AG04450 (cell line): ENCODE measurements at regions not wholly inside any gene's neighbourhood (a gene's known extent, or its start where the extent isn't known, plus 50 kb on each side); places are given as distances from the start of the nearest gene placed in this dataset.

Experiments
- CTCF ChIA-PET: fragments of 300-600, 350-600 bp; formaldehyde crosslinking; extraction: SDS; loops from one replicate; lab custom pipeline; 2022; ENCODE audit warnings: antibody characterized with exemption, inconsistent platforms; lab: Charles Lee
- POLR2A ChIA-PET: fragments of 350-600 bp; formaldehyde crosslinking; extraction: SDS; loops from one replicate; lab custom pipeline; 2021; ENCODE audit warnings: antibody characterized with exemption, inconsistent platforms; lab: Yijun Ruan, JAX
- DNase-seq: peaks from one replicate; pipeline ENCODE4 v3.0.0-alpha.2; 2011; ENCODE audit warnings: low read depth, low spot score
- H3K27ac ChIP-seq: one replicate; pipeline ENCODE4 v1.5.1; 2012; ENCODE audit warnings: low read depth, low read length, control low read depth
- H3K27me3 ChIP-seq: one replicate; pipeline ENCODE4 v1.6.0; 2012; ENCODE audit warnings: low read length; ENCODE audit not compliant: control insufficient read depth, insufficient read depth
- H3K4me3 ChIP-seq: 2 replicates; pipeline ENCODE4 v1.5.1; 2011; ENCODE audit warnings: mild to moderate bottlenecking, low read depth, low read length, control low read depth
- H3K9me3 ChIP-seq: 2 replicates; pipeline ENCODE4 v1.5.1; 2012; ENCODE audit warnings: low read length; ENCODE audit not compliant: control insufficient read depth, insufficient read depth
- TF ChIP-seq, protein P1 (sequence below): IDR thresholded peaks from 2 replicates; pipeline ENCODE4 v1.5.1; 2011; ENCODE audit warnings: low read depth, low read length, control low read depth, inconsistent platforms

GRCh38 chr5:54909911-54910870, 75.2 kb downstream of the ESM1 start:
- TF ChIP-seq, protein P1, sequence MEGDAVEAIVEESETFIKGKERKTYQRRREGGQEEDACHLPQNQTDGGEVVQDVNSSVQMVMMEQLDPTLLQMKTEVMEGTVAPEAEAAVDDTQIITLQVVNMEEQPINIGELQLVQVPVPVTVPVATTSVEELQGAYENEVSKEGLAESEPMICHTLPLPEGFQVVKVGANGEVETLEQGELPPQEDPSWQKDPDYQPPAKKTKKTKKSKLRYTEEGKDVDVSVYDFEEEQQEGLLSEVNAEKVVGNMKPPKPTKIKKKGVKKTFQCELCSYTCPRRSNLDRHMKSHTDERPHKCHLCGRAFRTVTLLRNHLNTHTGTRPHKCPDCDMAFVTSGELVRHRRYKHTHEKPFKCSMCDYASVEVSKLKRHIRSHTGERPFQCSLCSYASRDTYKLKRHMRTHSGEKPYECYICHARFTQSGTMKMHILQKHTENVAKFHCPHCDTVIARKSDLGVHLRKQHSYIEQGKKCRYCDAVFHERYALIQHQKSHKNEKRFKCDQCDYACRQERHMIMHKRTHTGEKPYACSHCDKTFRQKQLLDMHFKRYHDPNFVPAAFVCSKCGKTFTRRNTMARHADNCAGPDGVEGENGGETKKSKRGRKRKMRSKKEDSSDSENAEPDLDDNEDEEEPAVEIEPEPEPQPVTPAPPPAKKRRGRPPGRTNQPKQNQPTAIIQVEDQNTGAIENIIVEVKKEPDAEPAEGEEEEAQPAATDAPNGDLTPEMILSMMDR: no peak
- POLR2A ChIA-PET: interaction anchor here (0.7 to 1.3 kb wide), 2 partner anchors 9 to 249 kb away, joined by 4 to 6 read pairs; partner anchors contain the start of gene GPX8
- Histone ChIP-seq H3K9me3 (no peaks in the 10 kb centered on the region), H3K27ac (no peak overlapping the region), H3K4me3 (no peak overlapping the region), H3K27me3 (peaks cover 8% of the 10 kb centered on the region)
- CTCF ChIA-PET: interaction anchor here (1.1 to 5.5 kb wide), 5 partner anchors 9 to 249 kb away, joined by 3 to 33 read pairs (median 7); partner anchors contain the start of gene GPX8
- peak; percentile 39 for DNase-seq

DNA sequence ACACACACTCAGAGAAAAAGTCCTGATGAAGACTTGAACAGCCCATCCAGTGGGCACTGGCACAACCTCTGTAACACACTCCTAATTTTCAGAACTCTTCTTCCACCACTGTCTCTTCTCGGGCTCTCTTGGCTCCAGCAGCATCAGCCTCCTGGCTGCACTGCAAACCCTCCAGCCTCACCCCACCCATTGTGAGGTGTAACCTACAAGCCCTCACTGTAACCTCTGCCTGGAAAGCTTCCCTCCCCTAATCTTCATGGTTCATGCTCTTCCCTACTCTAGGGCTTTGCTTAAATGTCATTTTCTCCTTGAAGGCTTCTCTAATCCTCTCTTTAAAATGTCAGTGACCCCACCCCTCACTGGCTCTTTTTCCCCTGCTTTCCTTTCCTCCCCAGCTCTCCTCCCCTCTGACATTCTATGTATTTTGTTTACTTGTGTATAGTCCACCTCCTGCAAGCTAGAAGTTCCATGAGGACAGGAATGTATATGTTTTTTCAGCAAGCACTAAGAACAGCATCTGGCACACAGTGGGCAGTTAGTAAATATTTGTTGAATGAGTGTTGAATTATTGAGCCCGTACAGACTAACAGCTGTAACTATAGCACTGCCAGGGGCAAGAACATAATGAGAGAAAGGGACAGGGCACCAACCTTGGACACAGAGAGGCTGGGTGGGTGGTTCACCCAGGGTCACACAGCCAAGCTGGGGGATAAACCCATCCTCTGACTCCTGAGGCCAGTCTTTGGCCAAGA, 76.4 kb downstream of the ESM1 start:
- Histone ChIP-seq H3K27me3 (peaks cover 2% of the 10 kb centered on the region), H3K9me3 (no peaks in the 10 kb centered on the region), H3K27ac (no peak overlapping the region), H3K4me3 (no peak overlapping the region)
- DNase-seq: no peak
- ChIA-PET POLR2A (no interaction called here), CTCF (interaction anchor here (1.1 to 5.5 kb wide), 6 partner anchors 36 to 251 kb away, joined by 3 to 33 read pairs (median 10); partner anchors contain the start of gene GPX8)
- TF ChIP-seq, protein P1: no peak

GRCh38 chr5:54905942-54906537, 79.4 kb downstream of the ESM1 start:
- ChIA-PET CTCF (interaction anchor here (0.6 to 6.3 kb wide), 40 partner anchors 8 to 1469 kb away, joined by 3 to 85 read pairs (median 4); partner anchors contain the start of genes ESM1 and GPX8), POLR2A (interaction anchor here (1.8 kb wide), 1 partner anchor 254 kb away, joined by 12 read pairs; the partner anchor contains the start of gene GPX8)
- Histone ChIP-seq H3K4me3 (no peak overlapping the region), H3K27me3 (no peaks in the 10 kb centered on the region), H3K27ac (no peak overlapping the region), H3K9me3 (no peaks in the 10 kb centered on the region)
- DNase-seq: peak; percentile 59
- TF ChIP-seq, protein P1: peak; percentile 79

GRCh38 chr5:54905246-54905795, 80.1 kb downstream of the ESM1 start:
- ChIA-PET CTCF (interaction anchor here (0.6 to 6.3 kb wide), 42 partner anchors 9 to 652 kb away, joined by 3 to 85 read pairs (median 4); partner anchors contain the start of genes ESM1 and GPX8), POLR2A (interaction anchor here (0.9 to 1.8 kb wide), 3 partner anchors 247 to 254 kb away, joined by 3 to 12 read pairs (median 3); partner anchors contain the start of gene GPX8)
- no peak for DNase-seq
- Histone ChIP-seq H3K9me3 (no peaks in the 10 kb centered on the region), H3K27me3 (no peaks in the 10 kb centered on the region), H3K27ac (no peak overlapping the region), H3K4me3 (no peak overlapping the region)
- TF ChIP-seq, protein P1: no peak
